IPS-11a (cell line): ENCODE measurements at regions not wholly inside any gene's neighbourhood (a gene's known extent, or its start where the extent isn't known, plus 50 kb on each side); places are given as distances from the start of the nearest gene placed in this dataset.

Experiments
- H3K4me3 ChIP-seq: one replicate; pipeline ENCODE4 v1.5.1; 2013; ENCODE audit warnings: low read depth, low read length, control low read depth

GRCh38 chr16:76226011-76226410, 51.2 kb upstream of the CNTNAP4 start:
- no peak overlapping the region for H3K4me3 ChIP-seq

- no peak overlapping the region for H3K4me3 ChIP-seq
Measured at GRCh38 chr16:76226481-76226880, 50.7 kb upstream of the CNTNAP4 start.
